ENCODE measurements at regions not wholly inside any gene's neighbourhood (a gene's known extent, or its start where the extent isn't known, plus 50 kb on each side); places are given as distances from the start of the nearest gene placed in this dataset.

GRCh38 chr7:114812570-114812969 lies 109.3 kb upstream of the MDFIC start:
- TF ChIP-seq CTCF (IDR thresholded peaks at IDR 0.05) (no peak), POLR2A (IDR thresholded peaks at IDR 0.05) (no peak)
